Small intestine (tissue), 7 donors: ENCODE measurements at regions not wholly inside any gene's neighbourhood (a gene's known extent, or its start where the extent isn't known, plus 50 kb on each side); places are given as distances from the start of the nearest gene placed in this dataset.

Source experiments
- DNase-seq, 2 donors: peaks; one replicate each; pipeline versions ENCODE4 v3.0.0 to v3.0.0-alpha.2; 2013
- FAIRE-seq: peaks from 2 replicates; lab custom pipeline; 2012; peaks lifted over from hg19 to GRCh38; lab: Jason Lieb, UNC
- H3K27ac ChIP-seq, 3 donors: one replicate each; pipeline ENCODE4 v1.5.1; 2013; ENCODE audit warnings: low read length in 2 of 3, mild to moderate bottlenecking in 2 of 3, control low read depth in 1 of 3, inconsistent platforms in 1 of 3, low read depth in 1 of 3, moderate library complexity in 1 of 3
- H3K27me3 ChIP-seq, 3 donors: one replicate each; pipeline ENCODE4 v1.6.1; 2013; ENCODE audit warnings: low read length in 3 of 3, inconsistent platforms in 1 of 3; ENCODE audit not compliant: control insufficient read depth in 3 of 3, insufficient read depth in 3 of 3
- H3K36me3 ChIP-seq, 3 donors: one replicate each; pipeline ENCODE4 v1.6.1; 2013; ENCODE audit warnings: low read length in 3 of 3, inconsistent platforms in 1 of 3, low read depth in 1 of 3, mild to moderate bottlenecking in 1 of 3, moderate library complexity in 1 of 3; ENCODE audit not compliant: control insufficient read depth in 3 of 3, insufficient read depth in 2 of 3
- H3K4me1 ChIP-seq, 3 donors: one replicate each; pipeline ENCODE4 v1.6.1; 2013; ENCODE audit warnings: low read length in 2 of 3, inconsistent platforms in 1 of 3, low read depth in 1 of 3, mild to moderate bottlenecking in 1 of 3, moderate library complexity in 1 of 3; ENCODE audit not compliant: control insufficient read depth in 3 of 3, insufficient read depth in 2 of 3
- H3K4me3 ChIP-seq, 3 donors: one replicate each; pipeline ENCODE4 v1.5.1; 2013; ENCODE audit warnings: low read length in 3 of 3, control low read depth in 1 of 3, inconsistent platforms in 1 of 3, low read depth in 1 of 3, mild to moderate bottlenecking in 1 of 3, moderate library complexity in 1 of 3
- H3K9me3 ChIP-seq, 2 donors: one replicate each; pipeline ENCODE4 v1.6.1; 2013; ENCODE audit warnings: low read depth in 1 of 2, low read length in 1 of 2; ENCODE audit not compliant: control insufficient read depth in 2 of 2, insufficient read depth in 1 of 2
- whole genome bisulfite sequencing, 3 donors: extraction: QIAGEN DNeasy Blood & Tissue Kit; methylation state at CpG; one replicate each; pipeline ENCODE4 v1.1.7; 2013; 5-methylcytosine and 5-hydroxymethylcytosine counted together
- donor health status: healthy with polysubstance abuse.
- donor health status: control.
- donor health status: control.
- donor health status: Bipolar disorder and iron deficiency.
- donor health status: healthy.

DNA sequence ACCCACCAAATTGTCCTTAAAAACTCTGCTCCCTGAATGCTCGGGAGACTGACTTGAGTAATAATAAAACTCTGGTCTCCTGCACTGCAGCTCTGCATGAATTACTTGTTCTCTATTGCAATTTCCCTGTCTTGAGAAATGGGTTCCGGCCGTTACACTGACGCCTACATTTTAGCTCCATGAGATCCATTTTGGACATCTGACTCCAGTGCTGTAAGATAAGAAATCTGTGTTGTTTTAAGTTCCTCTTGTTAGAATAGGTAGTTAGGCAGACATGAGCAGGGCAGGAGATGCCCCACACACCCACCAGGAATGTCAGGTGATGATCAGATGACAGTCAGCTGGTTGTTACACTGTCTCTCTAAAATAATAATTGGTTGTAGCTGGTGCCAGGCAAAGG, 125.8 kb upstream of the SHB start:
- Histone ChIP-seq H3K27ac (no peak overlapping the region), H3K4me3 (no peak overlapping the region), H3K36me3 (no peaks in the 10 kb centered on the region), H3K4me1 (no peaks in the 10 kb centered on the region), H3K27me3 (peaks cover 0 to 3% (median 0%) of the 10 kb centered on the region in 3 donors), H3K9me3 (no peaks in the 10 kb centered on the region)
- WGBS, 3 donors, result 85 to 91% (median 88%) methylated on average over 4 of the region's 4 CpGs
- FAIRE-seq (no peak), DNase-seq (no peak)

DNA sequence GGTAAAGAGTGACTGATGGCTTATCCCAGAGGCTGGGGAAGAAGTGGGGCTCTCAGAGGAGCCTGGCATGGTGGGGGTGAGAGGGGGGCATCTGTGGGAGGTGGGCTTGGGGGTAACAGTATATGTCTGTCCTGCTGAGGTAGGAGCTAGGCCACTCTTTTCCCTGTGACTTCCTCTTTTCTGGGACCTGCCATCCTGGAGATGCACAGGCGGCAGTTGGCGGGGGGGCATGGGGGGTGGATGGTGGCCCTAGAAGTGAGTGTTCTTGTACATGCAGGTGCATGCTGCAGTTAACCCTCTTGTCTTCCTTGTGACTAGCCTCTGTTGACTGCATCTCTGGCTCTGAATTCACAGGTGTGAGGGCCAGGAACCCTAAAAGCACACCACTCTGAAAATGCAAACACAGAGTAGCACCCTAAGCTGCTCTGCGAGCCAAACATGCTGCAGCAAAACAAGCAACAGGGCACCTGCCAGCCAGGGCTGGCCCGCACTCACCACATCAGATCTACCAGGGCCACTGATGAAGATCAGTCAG, 123.8 kb upstream of the SHB start:
- Histone ChIP-seq H3K9me3 (no peaks in the 10 kb centered on the region), H3K27ac (no peak overlapping the region), H3K4me1 (no peaks in the 10 kb centered on the region), H3K27me3 (peaks cover 0 to 6% (median 0%) of the 10 kb centered on the region in 3 donors), H3K4me3 (no peak overlapping the region), H3K36me3 (no peaks in the 10 kb centered on the region)
- DNase-seq (no peak), FAIRE-seq (no peak)
- WGBS, 3 donors, result 66 to 91% (median 82%) methylated on average over 3 to 4 of the region's 4 CpGs

DNA sequence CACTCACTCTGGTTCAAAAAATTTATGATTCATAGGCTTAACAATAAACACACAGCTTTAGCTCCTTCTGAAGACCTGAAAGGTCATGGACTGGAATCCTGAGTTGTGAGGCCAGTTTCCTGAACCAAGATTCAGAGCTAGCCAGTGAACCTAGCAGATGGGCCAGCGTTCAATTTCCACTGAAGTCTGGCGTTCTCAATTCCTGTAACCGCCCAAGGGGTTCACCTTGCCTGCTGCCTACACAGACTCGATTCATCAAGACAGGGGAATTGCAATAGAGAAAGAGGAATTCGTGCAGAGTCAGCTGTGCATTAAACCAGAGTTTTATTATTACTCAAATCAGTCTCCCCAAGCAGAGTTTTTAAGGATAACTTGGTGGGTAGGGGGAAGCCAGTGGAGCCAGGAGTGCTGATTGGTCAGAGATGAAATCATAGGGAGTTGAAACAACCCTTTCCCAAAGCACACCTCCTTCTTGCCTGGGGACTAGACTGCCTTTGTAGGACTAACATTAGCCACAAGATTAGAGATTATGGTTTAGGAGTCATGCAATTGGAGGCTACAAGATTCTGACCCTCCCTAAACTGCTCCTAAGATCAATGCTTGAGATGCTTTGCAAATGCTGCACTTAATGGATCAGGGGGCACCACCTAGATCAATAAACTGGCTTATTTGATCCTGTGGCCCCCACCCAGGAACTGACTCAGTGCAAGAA, 117.5 kb upstream of the SHB start:
- no peak overlapping the region for H3K4me3 ChIP-seq
- peaks cover 0 to 9% (median 0%) of the 10 kb centered on the region in 3 donors for H3K27me3 ChIP-seq
- DNase-seq, result no peak
- no peaks in the 10 kb centered on the region for H3K36me3 ChIP-seq
- no peak for FAIRE-seq
- no peaks in the 10 kb centered on the region for H3K9me3 ChIP-seq
- WGBS, 3 donors, result 74 to 83% (median 78%) methylated on average over 5 of the region's 5 CpGs
- no peak overlapping the region for H3K27ac ChIP-seq
- H3K4me1 ChIP-seq, result no peaks in the 10 kb centered on the region

DNA sequence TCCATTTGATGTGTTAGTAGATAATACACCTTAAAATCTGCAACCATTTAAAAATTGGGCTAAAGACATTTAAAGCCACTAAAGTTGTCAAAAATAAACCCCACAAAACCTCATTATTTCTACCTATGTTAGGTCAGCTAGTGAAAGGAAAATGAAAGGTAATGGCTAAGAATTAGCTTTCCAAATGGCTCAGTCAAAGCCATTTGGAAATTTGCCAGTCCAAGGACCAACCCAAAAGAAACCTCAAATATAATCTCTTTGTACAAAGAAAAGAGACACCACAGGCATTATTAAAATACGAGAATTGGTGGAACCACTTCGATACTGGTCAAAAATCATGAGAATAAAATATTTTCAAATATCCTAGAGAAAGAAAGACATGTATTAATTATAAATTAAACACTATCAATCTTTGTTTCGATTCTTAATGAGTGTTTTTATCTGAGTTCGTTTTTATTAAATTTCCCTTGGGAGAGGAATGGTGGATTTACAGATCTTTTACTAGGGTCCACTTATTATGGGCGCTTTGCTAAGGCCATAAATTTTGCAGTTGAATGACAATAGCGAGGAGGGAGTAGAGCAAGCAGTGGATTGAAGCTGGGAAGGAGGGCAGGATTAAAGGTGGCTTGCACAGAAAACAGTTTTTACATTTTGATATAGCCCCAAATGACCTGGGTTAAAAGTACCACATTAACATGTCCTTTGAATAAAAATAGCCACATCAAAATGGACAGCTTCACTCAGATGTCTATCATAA, 116.8 kb upstream of the SHB start:
- H3K4me1 ChIP-seq, result no peaks in the 10 kb centered on the region
- H3K9me3 ChIP-seq, result no peaks in the 10 kb centered on the region
- no peak overlapping the region for H3K4me3 ChIP-seq
- H3K27ac ChIP-seq, result no peak overlapping the region
- peaks cover 0 to 9% (median 0%) of the 10 kb centered on the region in 3 donors for H3K27me3 ChIP-seq
- no peak for DNase-seq
- 73 to 87% (median 83%) methylated on average over 6 of the region's 6 CpGs for WGBS, 3 donors
- FAIRE-seq, result no peak
- no peaks in the 10 kb centered on the region for H3K36me3 ChIP-seq

DNA sequence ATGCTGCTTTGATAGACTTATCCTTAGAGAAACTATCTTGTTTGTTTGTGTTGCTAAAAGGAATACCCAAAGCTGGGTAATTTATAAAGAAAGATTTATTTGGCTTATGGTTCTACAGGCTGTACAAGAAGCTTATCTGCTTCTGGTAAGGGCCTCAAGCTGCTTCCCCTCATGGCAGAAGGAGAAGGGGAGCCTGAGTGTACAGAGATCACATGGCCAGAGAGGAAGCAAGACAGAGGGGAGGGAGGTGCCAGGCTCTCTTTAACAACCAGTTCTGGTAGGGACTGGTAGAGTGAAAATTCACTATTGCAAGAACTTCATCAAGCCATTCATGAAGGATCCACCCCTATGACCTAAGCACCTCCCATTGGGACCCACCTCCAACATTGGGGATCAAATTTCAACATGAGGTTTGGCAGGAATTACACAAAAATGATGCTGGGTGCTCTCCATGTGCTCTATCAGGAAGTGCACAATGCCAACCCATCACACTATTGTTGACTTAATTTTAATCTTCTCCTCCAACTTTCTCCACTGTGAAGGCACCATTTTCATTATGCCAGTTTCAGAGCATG, 115.1 kb upstream of the SHB start:
- FAIRE-seq, result no peak
- Histone ChIP-seq H3K27ac (no peak overlapping the region), H3K36me3 (no peaks in the 10 kb centered on the region), H3K4me1 (no peaks in the 10 kb centered on the region), H3K9me3 (no peaks in the 10 kb centered on the region), H3K4me3 (no peak overlapping the region), H3K27me3 (peaks cover 0 to 6% (median 0%) of the 10 kb centered on the region in 3 donors)
- DNase-seq, result no peak

DNA sequence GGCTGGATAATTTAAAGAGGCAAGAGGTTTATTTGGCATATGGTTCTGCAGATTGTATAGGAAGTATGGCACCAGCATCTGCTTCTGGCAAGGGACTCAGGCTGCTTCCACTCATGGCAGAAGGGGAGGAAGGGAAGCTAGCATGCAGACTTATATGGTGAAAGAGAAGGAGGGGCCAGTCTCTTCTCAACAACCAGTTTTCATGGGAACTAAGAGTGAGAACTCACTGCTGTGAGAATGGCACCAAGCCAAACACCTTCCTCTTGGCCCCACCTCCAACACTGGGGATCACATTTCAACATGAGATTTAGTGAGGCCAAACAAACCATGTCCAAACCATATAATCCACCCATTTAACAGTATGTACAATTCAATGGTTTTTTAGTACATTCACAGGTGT, 113.3 kb upstream of the SHB start:
- Histone ChIP-seq H3K36me3 (no peaks in the 10 kb centered on the region), H3K4me3 (no peak overlapping the region), H3K27me3 (peaks cover 0 to 6% (median 2%) of the 10 kb centered on the region in 3 donors), H3K4me1 (no peaks in the 10 kb centered on the region), H3K27ac (no peak overlapping the region), H3K9me3 (no peaks in the 10 kb centered on the region)
- DNase-seq, result no peak
- no peak for FAIRE-seq

DNA sequence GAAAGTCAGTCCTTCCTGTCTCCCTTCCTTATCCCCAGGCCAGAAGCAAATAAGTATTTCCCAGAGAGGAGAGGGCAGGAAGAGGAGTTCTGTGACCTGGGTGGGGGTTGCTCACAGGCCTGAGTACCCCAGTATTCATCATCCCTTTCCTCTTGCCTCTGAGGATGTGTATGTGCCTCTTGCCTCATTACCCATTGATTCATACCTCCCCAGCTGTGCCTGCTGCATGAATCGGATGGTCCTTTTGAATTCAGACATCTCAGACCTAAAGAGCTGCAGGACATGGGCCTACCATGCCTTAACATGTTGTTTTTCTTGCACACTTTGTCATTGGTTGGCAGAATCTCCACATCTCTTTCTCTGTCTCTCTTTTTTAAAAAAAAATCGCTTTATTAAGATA, 112.8 kb upstream of the SHB start:
- no peaks in the 10 kb centered on the region for H3K36me3 ChIP-seq
- FAIRE-seq (no peak), DNase-seq (no peak)
- H3K9me3 ChIP-seq, result no peaks in the 10 kb centered on the region
- WGBS, 3 donors, result 77 to 86% (median 78%) methylated on average over 2 of the region's 2 CpGs
- no peak overlapping the region for H3K4me3 ChIP-seq
- no peaks in the 10 kb centered on the region for H3K4me1 ChIP-seq
- H3K27me3 ChIP-seq, result peaks cover 0 to 6% (median 2%) of the 10 kb centered on the region in 3 donors
- H3K27ac ChIP-seq, result no peak overlapping the region

DNA sequence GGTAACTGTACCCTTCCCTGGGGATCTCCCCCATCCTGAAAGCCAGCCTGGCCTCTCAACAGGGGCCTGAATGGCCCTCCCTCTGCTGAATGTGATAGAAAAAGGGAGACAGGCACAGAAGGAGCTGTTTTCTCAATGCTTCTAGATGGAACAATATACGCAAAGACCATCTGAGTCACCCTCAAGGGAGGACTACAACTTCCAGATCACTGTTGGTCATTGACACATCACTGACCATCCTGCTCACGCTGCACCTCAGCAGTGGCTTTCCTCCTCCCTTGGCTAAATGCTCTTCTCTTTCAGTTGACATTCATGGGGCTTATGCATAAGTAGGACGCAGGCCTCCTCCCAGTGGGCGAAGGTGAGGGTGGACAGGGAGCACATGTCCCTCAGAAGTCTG, 112.2 kb upstream of the SHB start:
- Histone ChIP-seq H3K27me3 (peaks cover 0 to 4% (median 2%) of the 10 kb centered on the region in 3 donors), H3K4me3 (no peak overlapping the region), H3K27ac (no peak overlapping the region), H3K9me3 (no peaks in the 10 kb centered on the region), H3K4me1 (no peaks in the 10 kb centered on the region), H3K36me3 (no peaks in the 10 kb centered on the region)
- FAIRE-seq (no peak), DNase-seq (no peak)
- 88 to 92% (median 90%) methylated on average over 4 of the region's 4 CpGs for WGBS, 3 donors
